GM19351 (cell line): ENCODE measurements at regions not wholly inside any gene's neighbourhood (a gene's known extent, or its start where the extent isn't known, plus 50 kb on each side); places are given as distances from the start of the nearest gene placed in this dataset.

Experiments
- ATAC-seq: cut with Tn5 transposase; IDR thresholded peaks from one replicate; pipeline ENCODE4 v1.9.1; 2021; ENCODE audit warnings: mild to moderate bottlenecking, moderate library complexity; ENCODE audit not compliant: unreplicated experiment

DNA sequence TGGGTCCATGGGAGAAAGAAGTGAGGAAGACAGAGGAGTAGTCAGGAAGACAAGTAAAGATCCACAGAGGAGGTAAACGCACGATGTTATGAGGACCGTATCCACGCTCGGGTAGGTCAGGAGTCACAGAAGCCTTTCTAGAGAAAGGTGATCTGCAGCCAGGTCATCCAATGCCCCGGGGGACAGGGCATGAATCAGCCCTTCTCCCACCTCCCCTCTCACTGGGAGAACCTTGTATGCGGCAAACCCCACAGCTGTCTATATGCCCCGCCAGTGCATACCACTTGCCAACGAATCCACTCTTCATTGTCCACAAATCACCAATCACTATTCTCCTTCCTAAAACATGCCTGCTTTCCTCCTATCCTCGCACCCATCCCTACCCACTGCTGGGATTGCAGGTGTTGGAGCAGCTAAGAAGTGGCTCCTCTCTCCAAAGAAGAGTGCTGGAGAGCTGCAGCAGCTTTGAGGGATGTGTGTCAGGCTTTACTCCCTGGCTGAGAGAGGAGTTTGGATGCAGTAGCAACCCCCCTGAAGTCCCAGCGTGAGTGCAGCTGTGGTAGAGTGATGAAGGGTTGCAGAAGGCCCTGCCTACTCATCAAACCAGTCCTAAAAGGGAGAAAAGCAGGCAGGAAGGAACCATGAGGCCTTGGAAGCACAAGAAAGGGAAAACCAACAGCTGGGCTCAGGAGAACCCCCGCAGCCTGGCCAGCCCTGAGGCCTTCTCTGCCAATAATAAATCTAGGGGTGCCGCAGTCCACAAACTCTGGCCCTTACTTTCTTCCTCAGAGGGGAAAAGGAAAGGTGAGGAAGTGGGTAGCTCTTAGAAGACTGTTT, 102.2 kb upstream of the GADD45A start:
- no peak for ATAC-seq

DNA sequence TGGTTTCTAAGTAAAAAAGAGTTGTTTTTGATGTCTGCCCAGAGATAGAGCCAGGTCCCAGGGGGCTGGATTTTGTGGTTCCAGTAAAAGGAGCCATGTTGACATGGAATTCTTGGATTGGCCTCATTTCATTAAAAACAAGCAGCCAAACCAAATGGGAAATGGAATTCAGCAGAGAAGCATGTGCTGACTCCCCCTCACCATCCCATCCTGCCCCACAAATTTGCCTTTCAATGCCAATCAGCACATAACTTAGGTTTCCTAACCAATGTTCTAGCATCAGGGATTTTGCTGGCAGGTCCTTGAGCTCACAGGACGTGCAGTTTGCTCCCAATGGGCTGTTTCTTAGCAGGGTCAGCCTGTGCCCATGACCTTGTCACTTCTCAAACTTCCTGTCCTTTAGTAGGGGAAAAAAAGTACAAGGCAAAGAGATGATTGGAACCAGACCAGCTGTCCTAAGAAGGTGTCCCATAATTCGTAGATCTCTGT, 101.5 kb upstream of the GADD45A start:
- no peak for ATAC-seq

DNA sequence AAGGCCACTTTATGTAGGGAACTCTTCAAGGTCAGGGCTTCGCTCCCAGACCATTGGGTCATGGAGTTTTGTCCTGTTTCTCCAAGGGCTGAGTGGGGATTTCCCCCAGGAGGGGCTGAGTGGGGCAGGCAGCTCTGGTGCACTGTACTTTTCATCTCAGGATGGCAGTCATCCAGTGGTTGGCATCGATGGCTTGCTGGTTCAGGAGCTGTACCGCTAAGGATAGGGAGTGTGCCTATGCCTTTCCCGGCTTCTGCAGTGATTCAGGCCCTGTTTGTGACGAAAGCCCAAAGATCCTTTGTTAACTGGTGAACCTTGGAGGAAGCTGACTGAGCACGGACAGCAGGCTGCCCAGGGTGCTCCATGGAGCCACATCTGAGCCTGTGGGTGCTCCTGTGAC, 100.1 kb upstream of the GADD45A start:
- no peak for ATAC-seq

DNA sequence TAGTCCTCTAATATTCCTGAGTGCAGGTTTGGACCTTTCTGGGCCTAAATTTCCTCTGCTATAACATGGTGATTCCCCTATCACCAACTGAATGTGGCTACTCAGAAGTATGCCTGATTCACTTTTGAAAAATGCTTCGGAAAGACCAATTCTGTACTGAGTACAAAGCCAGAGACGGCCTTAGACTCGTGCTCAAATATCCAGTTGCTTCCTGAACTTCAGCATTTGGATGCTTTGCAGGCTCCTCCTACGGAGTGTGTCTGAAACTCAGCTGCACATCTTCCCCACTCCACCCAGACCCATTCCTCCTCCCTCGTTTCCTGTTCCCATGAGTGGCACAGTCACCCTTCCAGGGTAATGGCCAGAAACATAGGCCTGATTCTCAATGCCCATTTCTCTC, 98.4 kb upstream of the GADD45A start:
- no peak for ATAC-seq

DNA sequence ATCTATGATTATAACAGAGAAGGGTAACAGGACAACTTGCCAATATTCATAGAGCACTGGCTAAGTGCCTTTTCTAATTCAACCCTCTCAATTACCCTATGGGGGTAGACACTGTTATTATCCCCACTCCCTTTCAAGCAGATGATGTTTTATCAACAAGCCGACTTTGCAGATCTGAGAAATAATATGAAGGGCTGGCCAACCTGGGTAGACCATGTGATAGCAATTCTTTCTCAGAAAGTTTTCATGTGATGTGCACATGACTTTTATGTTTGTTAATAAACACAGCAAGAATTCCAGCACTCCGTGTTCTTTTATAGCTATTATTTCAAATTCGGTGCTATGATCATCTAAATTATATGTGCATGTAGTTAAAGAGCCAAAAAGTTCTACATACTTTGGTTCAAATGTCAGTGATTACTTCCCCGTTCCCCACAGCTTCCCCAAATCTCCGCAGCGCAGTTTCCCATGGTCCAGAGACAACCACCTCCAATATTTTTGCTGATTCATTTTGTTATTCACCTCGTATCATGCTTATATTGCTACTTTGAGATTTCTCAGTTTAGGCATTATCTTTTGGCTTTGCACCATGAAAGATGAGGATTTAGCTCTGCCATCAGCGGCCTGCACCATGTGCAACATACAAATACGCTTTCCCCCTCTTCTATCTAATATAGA, 96.7 kb upstream of the GADD45A start:
- ATAC-seq = no peak

DNA sequence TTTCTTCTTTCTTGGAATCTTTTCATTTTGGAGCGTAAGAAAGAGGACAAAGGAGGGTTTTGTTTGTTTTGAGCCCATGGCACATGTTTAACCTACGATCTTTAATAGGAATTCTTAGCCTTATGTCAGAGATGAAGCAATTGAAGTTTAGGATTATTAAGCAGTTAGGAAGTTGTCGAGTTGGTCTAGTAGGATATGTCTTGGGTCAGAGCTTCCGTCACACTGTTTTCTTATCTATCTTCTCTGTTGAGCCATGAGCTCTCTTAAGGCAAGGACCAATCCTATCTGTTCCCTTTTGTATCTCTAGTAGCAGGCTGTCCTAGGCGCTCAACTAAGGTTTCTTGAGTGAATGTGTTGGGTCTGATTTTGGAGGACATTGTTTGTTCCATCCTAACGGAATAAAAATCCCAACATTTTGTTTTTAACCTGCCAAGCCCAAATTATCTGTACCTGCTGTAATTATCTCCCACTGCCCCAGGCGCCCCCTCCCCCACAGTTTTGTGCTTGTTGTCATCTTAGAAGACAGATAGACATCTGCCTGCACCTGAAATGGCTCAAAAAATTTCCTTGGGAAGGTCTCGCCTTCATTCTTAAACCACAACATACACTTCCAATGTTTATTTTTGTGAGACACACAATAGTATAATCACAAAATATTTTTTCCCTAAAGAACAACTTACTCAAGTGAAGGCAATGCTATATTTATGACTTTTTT, 95.3 kb upstream of the GADD45A start:
- ATAC-seq = no peak

DNA sequence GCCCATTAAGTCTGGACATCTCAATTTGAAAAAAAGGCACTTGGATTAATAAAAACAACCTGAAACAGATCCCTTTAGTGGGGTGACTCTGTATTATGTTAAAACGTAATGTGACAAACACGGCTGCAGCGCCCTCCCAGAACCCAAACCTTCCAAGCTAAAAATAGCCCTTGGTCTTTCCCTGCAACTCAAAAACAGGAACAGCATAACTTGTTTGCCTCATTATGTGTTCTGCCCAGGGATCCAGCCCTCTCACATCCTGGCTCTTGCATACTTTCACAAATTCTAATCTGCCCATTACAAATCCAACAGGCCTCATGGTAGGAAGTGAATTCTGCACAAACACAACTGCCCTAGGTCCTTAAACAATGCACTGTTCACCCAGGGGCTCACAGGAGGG, 94.7 kb upstream of the GADD45A start:
- no peak for ATAC-seq

DNA sequence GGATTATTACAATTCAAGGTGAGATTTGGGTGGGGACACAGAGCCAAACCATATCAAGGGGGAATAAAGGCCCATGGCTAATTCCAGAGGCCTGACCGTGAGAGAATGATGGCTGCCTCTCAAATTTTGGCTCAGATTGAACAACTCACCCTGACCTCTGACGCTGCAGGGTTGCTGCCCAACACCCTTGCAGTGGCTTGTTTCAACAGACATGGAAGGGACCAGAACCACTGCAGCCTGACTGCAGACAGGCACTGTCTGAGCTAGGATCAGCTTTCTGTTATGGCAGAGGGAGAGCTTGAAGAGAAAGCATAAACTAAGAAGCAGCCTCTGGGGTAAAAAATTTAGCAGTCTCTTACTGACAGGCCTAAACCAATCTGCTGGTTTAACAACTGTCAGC, 90.2 kb upstream of the GADD45A start:
- no peak for ATAC-seq

DNA sequence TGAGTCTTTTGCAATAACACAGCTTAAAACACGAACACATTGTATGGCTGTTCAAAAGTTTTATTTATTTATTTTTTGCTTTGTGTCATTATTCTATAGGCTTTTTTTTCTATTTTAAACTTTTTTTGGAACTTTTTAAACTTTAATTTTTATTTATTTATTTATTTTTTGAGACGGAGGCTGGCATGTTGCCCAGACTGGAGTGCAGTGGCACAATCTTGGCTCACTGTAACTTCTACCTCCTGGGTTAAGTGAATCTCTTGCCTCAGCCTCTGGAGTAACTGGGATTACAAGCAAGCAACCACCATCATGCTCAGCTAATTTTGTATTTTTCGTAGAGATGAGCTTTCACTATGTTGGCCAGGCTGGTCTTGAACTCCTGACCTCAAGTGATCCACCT, 88.3 kb upstream of the GADD45A start:
- no peak for ATAC-seq

DNA sequence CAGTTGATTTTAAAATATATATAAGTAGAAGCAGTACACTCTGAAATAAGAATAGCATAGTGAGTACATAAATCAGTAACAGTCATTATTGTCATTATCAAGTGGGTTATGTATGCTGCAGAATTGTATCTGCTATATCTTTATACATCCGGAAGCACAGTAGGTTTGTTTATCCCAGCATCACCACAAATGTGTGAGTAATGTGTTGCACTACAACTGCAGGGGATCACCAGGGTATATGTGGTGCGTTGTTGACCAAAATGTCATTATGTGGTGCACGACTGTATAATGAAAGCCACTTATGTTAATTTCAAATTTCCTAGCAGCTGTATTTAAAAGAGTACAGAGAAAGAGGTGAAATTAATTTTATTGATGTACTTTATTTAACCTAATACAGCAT, 87.7 kb upstream of the GADD45A start:
- no peak for ATAC-seq

DNA sequence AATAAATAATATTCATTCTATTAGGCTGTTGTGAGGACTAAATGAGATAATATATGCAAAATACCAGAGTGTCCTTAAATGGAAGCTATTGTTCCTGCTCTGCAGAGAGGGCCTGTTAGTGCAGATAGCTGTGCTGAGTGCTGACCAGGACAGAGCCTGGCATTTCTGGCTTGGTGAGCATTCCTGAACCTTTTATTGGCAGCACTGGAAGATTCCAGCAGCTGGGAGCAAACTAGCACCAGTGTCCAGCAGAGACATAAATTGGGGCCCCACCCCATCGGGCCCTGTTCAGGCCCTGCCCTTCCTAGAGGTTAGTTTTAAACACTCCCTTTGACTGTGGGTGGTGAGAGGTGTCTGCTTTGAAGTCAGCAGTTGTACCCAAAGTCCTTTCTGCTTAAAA, 85.9 kb upstream of the GADD45A start:
- ATAC-seq = no peak

DNA sequence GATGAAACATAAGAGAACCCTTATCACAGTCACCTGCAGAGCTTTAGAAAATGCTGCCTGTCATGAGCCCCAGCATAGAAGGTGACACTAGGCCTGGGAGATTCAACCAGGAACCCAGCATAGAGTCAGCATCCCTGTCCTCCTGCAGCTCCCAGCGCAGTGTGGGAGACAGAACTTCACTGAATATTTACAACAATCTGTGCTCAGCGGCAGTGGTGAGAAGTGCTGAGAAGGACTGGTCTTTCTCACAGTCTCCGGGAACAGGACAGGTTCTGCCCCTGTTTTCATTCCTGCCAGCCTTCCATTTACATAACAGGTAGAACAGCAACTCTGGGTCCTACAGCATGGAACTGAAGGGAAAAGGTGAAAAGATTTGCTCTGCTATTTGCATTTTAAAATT, 83.5 kb upstream of the GADD45A start:
- no peak for ATAC-seq

DNA sequence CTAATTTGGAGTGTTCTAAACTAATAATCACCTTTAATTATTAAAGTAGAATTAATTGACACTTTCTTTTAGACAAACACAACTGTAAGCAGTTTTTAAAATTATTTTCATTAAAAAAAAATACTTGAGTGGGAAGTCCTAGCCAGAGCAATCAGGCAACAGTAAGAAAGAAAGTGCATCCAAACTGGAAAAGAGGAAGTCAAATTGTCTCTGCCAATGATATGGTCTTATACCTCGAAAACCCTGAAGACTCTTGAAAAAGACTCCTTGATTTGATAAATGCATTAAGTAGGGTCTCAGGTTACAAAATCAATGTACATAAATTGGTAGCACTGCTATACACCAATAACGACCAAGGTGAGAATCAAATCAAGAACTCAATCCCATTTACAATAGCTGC, 83.0 kb upstream of the GADD45A start:
- ATAC-seq = no peak

DNA sequence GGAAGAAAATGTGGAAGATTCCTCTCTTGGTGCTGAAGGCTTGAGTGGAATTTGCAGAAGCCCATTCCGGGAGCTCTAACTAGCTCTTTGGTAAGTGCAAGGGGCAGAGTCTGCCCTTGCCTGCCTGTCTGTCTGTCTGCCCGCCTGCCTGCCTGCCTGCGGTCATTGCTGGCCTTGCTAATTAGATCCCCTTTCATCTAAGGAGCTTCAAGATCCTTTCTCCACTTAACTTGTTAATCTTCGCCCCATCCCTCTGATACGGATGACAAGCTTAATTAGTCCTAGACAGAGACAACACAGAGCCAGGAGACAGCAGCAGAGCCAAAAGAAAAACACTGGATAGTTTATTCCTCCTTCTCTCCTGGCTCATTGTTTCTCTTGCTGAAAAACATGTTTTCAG, 80.2 kb upstream of the GADD45A start:
- no peak for ATAC-seq

DNA sequence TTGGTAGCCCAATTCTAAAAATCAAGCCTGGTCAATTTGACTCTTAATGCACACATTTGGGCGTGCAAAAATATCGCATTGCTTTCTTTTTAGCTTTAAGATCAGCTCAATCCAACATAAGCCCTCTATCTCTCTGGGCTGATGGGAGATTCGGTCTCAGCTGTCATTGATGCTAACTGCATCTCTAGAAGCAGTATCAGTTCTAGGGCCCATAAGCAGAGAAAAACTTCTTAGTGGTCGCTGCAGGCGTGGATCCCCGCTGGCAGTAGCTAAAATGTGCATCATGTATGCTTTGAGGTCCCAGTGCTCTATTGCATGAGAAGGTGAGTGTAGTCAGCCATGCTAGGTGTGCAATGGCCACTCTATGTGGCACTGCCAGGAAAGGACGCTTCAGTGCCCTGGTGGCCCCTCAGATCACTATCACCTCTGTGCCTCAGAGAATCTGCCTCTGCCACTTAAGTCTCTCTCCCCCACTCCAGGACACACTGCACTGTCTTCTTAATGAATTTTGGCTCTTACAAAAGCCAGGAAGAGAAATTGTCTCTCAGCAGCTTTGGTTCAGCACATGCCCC, 79.7 kb upstream of the GADD45A start:
- no peak for ATAC-seq

DNA sequence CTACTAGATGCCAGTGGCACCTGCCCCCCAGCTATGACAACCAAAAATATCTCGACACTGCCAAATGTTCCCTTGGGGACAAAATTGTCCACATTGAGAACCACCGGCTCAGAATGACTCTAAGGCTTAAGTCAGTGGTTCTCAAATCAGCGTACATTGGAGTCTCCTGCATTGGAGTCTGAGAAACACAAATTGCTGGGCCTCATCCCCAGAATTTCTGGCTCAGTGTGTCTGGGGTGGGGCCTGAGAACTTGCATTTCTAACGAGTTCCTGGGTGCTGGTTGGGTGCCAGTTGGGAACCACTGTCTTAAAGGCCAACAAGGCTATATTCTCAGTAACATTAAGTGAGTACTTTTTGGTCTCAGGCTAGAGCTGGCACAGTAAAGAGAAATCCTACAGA, 77.7 kb upstream of the GADD45A start:
- ATAC-seq = no peak

DNA sequence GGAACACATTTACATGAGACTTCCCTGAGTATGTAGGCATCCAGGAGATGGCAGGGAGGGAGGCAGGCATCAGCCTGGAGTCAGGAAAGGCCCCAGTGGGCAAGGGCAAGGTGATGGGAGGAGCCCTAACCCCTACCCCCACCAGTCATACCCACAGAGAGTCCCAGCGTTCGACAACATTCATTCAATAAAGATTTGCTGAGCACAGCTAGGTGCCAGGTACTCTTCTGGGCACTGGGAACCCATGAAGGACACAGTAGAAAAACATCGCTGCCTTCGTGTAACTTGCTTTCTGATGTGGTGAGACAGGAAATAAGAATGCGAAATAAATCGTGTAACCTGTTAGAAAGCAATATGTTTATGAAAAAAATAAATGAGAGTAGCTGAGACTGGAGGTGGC, 77.3 kb upstream of the GADD45A start:
- no peak for ATAC-seq

DNA sequence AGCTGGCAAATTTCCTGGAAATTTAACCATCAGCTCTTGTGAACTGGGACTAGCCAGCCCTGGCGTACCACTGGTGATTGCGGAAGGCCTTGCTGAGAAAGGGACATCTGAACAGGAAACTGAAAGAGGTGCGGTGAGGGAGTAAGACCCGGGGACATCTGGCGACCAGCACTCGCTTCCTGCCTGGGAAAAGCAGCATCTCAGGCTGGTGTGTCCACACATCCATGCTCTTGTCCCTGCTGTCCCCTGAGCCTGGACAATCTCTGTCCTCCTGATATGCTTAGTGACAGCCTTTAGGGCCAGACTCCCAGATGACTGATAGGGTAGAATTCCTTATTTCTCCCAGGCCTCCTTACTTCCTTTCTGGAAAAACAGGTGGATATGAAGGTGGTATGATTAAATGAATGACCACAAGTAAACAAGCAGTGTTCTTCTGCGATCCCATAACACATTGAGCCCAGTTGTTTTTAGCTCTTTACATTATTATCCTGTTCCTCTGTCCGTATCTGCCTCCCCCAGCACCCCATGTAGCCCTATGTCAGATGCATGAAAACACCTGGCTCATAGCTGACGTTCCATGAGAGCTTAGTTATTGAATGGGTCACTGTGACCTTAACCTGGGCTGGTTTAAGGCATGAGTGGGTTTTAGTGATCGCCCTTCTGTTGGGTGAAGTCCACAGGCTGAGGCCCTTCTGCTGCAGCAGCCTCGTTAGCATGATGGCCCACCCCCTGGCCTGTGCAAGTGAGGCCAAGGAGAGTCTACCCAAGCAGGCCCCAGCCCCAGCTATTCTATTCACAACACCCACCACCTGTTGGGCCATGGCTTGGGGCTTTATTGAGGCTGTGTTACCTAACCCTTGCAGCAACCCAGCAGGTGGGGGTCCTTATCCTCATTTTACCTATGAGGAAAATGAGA, 76.1 kb upstream of the GADD45A start:
- ATAC-seq = no peak

DNA sequence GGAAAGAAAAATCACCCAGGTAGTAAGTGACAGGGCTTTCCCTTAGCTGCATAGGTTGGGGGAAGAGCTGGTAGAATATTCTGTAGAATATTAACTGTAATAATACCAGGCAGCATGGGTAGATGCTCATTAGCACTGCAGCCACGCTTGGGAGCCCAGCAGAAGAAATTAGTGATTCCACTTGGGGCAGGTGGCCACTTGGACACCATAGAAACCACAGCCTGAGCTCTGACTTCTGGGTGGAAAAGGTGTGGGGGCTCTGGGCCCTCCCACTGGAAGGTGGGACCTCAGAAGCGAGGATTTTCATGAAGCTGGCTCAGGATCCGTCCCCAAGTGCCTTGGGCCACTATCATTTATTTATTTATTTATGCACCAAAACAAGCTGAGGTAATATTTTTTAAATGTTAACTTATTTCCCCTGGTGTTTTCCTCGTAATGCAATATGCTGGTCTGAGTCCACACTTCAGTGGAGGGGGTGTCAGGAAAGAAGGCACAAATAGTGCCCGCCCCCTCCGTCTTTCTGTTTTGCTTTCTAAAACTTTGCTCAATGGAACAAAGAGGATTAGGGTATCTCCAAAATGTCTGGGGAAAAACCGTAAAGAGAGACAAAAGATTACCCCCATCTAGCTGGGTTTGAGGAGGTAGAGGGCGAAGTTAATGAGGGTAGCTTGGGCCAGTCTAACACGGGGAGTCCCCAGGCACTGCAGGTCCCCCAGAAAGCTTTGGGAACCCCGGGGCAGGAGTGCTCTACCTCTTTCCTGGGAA, 75.2 kb upstream of the GADD45A start:
- no peak for ATAC-seq

DNA sequence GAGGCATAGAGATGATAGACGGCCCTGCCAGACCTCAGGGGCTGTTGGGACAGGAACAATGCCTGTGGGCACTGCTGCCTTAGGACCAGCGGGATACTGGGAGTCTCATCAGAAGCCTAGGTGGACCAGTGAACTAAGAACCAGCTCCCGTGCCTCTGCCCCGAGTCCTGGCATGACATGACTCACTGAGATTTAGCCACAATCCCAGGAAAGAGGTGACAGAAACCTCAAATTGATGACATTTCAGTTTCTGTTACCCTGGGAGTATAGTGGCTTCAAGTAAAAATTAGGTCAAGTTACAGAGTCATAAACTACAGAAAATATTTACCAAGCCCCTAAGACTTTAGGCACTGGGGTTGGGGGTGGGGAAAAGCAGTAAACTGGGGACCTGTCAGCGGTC, 74.6 kb upstream of the GADD45A start:
- no peak for ATAC-seq
